ENCODE measurements at regions not wholly inside any gene's neighbourhood (a gene's known extent, or its start where the extent isn't known, plus 50 kb on each side); places are given as distances from the start of the nearest gene placed in this dataset.

DNA sequence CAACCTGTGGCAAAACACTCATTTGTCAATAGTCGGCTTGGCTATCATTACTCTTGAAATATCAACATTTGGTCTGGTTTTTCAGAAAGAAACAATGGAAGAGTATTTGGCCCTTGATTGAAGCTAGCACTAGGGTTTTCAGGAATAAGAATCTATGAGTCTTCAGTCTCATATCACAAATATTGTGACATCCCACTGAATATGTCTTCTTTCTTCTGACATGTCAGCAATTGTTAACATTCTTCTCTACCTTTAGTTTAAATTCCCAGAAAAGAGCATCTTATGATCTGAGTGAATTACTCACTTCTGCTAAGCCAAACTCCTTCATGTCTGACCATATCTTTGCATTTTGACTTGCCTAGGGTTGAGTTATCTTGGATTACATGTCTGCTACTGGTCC lies 435.2 kb upstream of the SEMA3D start:
- TF ChIP-seq, protein P1, sequence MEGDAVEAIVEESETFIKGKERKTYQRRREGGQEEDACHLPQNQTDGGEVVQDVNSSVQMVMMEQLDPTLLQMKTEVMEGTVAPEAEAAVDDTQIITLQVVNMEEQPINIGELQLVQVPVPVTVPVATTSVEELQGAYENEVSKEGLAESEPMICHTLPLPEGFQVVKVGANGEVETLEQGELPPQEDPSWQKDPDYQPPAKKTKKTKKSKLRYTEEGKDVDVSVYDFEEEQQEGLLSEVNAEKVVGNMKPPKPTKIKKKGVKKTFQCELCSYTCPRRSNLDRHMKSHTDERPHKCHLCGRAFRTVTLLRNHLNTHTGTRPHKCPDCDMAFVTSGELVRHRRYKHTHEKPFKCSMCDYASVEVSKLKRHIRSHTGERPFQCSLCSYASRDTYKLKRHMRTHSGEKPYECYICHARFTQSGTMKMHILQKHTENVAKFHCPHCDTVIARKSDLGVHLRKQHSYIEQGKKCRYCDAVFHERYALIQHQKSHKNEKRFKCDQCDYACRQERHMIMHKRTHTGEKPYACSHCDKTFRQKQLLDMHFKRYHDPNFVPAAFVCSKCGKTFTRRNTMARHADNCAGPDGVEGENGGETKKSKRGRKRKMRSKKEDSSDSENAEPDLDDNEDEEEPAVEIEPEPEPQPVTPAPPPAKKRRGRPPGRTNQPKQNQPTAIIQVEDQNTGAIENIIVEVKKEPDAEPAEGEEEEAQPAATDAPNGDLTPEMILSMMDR (IDR thresholded peaks at IDR 0.05; ENCODE audit: borderline replicate concordance, extremely low read depth, low read length, poor library complexity, severe bottlenecking), result no peak
- TF ChIP-seq EZH2 (IDR thresholded peaks at IDR 0.05; ENCODE audit: borderline replicate concordance, low read depth, low read length, severe bottlenecking), result no peak
